Spleen (tissue), 11 donors: ENCODE measurements at regions not wholly inside any gene's neighbourhood (a gene's known extent, or its start where the extent isn't known, plus 50 kb on each side); places are given as distances from the start of the nearest gene placed in this dataset.

Experiments
- DNase-seq: peaks from one replicate; pipeline ENCODE4 v3.0.0-alpha.2; 2020
- H3K27ac ChIP-seq, 8 donors: fragments of 200-600 bp; sonication (generic) in 7 of 8; 1 replicate in 4 of 8; 2 replicates in 4 of 8; pipeline versions ENCODE4 v1.5.0 to v1.8.0; 2016 to 2021; ENCODE audit warnings: inconsistent platforms in 4 of 8, mild to moderate bottlenecking in 4 of 8, moderate library complexity in 1 of 8
- H3K27me3 ChIP-seq, 7 donors: fragments of 200-600 bp; sonication (generic) in 6 of 7; replicated peaks in 1 of 7; 1 replicate in 4 of 7; 2 replicates in 3 of 7; pipeline versions ENCODE4 v1.5.0 to v1.8.0; 2016 to 2021; ENCODE audit warnings: inconsistent platforms in 3 of 7, mild to moderate bottlenecking in 1 of 7
- H3K36me3 ChIP-seq, 6 donors: fragments of 200-600 bp; sonication (generic) in 5 of 6; 1 replicate in 4 of 6; 2 replicates in 2 of 6; pipeline versions ENCODE4 v1.5.0 to v1.8.0; 2016 to 2021; ENCODE audit warnings: inconsistent platforms in 2 of 6
- H3K4me1 ChIP-seq, 6 donors: fragments of 200-600 bp; sonication (generic) in 5 of 6; 1 replicate in 3 of 6; 2 replicates in 3 of 6; pipeline versions ENCODE4 v1.5.0 to v1.8.0; 2016 to 2021; ENCODE audit warnings: inconsistent platforms in 3 of 6
- H3K4me3 ChIP-seq, 8 donors: fragments of 200-600 bp; sonication (generic) in 7 of 8; 1 replicate in 4 of 8; 2 replicates in 4 of 8; pipeline versions ENCODE4 v1.5.0 to v1.8.0; 2016 to 2021; ENCODE audit warnings: inconsistent platforms in 4 of 8, mild to moderate bottlenecking in 4 of 8, moderate library complexity in 2 of 8
- H3K9me3 ChIP-seq, 8 donors: fragments of 200-600 bp; sonication (generic) in 7 of 8; 1 replicate in 4 of 8; 2 replicates in 4 of 8; pipeline versions ENCODE4 v1.5.0 to v1.8.0; 2016 to 2021; ENCODE audit warnings: inconsistent platforms in 4 of 8
- POLR2A ChIP-seq, 3 donors: fragments of 450-650 bp; IDR thresholded peaks; one replicate each; pipeline ENCODE4 v1.5.1; 2017; ENCODE audit warnings: antibody characterized with exemption in 3 of 3, mild to moderate bottlenecking in 1 of 3
- POLR2AphosphoS5 ChIP-seq, 3 donors: sonication (generic); formaldehyde crosslinking; IDR thresholded peaks; one replicate each; pipeline ENCODE4 v1.5.1; 2017; ENCODE audit warnings: antibody characterized with exemption in 3 of 3
- WGBS, 5 donors: extraction: QIAGEN DNeasy Blood & Tissue Kit in 3 of 5; methylation state at CpG; one replicate each; pipeline versions ENCODE4 v1.1.5 to v1.1.7; 2013 to 2018; 5-methylcytosine and 5-hydroxymethylcytosine counted together
- intact Hi-C: fragments of 100-400 bp; cut with DNase I; formaldehyde crosslinking; loops from one replicate; pipeline ENCODE4 v1.15.0; 2023; ENCODE audit warnings: low total_unique reads
- TF ChIP-seq, protein P1 (sequence below), 11 experiments: fragments of 200-600 bp in 7 of 11; fragments of 450-650 bp in 4 of 11; sonication (generic) in 4 of 11; IDR thresholded peaks in 8 of 11; conservative IDR thresholded peaks in 3 of 11; 1 replicate in 7 of 11; 2 replicates in 4 of 11; pipeline versions ENCODE4 v1.4.0 to v1.8.0; 2016 to 2021; ENCODE audit warnings: antibody characterized with exemption in 11 of 11, inconsistent platforms in 4 of 11, mild to moderate bottlenecking in 1 of 11
- donor health status: healthy with polysubstance abuse.
- donor health status: DM: no; HTN: no; CAD: no; lungs with moderate emphysema.
- donor health status: DM: no; HTN: no; CAD: no.
- donor health status: Bipolar disorder and iron deficiency.
- donor health status: healthy.
- donor health status: DM: no; HTN: no; CAD: no.
- donor health status: DM: yes; HTN: yes; CAD: no.

DNA sequence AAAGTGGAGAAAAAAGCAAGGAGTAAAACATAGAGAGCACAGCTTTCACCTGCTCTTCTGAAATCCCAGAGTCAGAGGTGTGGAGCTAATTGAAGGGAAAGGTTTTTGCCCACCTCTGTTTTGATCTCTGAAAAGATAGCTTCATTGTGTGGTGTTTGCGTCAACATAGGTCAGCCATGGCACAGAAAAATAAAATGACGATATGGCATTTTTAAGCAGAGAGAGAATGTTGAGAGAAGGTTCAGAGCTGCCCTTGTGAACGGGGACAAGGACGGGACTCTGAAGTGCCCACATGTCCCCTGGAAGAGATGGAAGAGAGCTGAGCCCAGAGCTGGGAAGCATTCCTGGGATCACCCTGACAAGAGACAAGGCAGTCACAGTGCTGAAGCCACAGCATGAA is 249.4 kb upstream of the PLSCR5 start:
- Histone ChIP-seq H3K27me3 (no peaks in the 10 kb centered on the region), H3K27ac (no peak overlapping the region), H3K9me3 (peaks cover 0 to 4% (median 0%) of the 10 kb centered on the region in 8 donors), H3K4me3 (no peak overlapping the region), H3K36me3 (no peaks in the 10 kb centered on the region), H3K4me1 (no peaks in the 10 kb centered on the region)
- no peak for DNase-seq
- 89 to 97% (median 92%) methylated on average over 4 of the region's 4 CpGs for WGBS, 5 donors
- intact Hi-C loops, result no loop called here
- TF ChIP-seq, protein P1, sequence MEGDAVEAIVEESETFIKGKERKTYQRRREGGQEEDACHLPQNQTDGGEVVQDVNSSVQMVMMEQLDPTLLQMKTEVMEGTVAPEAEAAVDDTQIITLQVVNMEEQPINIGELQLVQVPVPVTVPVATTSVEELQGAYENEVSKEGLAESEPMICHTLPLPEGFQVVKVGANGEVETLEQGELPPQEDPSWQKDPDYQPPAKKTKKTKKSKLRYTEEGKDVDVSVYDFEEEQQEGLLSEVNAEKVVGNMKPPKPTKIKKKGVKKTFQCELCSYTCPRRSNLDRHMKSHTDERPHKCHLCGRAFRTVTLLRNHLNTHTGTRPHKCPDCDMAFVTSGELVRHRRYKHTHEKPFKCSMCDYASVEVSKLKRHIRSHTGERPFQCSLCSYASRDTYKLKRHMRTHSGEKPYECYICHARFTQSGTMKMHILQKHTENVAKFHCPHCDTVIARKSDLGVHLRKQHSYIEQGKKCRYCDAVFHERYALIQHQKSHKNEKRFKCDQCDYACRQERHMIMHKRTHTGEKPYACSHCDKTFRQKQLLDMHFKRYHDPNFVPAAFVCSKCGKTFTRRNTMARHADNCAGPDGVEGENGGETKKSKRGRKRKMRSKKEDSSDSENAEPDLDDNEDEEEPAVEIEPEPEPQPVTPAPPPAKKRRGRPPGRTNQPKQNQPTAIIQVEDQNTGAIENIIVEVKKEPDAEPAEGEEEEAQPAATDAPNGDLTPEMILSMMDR (IDR thresholded peaks at IDR 0.05 in 8 of 11, conservative IDR thresholded peaks at IDR 0.05 in 3 of 11), result no peak
- TF ChIP-seq POLR2A (IDR thresholded peaks at IDR 0.05) (no peak), POLR2AphosphoS5 (IDR thresholded peaks at IDR 0.05) (no peak)

DNA sequence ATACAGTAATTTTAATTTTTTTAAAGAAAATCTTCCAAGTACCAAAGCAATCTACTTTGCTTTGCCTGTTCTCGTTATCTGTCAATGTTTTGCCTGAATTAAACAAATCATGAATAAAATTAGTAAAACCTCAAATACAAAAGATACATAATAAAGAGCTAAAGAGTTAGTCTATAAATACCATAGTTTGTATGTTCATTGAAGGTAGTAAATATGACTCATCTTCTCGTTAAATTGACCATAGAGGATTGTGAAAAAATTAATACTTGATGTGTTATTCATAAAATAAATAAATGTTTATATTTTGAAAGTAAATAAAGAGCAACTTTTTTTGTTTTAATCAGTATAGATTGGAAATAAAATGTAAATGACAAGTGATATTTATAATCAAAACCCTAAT is 246.5 kb upstream of the PLSCR5 start:
- DNase-seq, result no peak
- WGBS, 5 donors, result 59 to 82% (median 66%) methylated on average over 2 of the region's 2 CpGs

DNA sequence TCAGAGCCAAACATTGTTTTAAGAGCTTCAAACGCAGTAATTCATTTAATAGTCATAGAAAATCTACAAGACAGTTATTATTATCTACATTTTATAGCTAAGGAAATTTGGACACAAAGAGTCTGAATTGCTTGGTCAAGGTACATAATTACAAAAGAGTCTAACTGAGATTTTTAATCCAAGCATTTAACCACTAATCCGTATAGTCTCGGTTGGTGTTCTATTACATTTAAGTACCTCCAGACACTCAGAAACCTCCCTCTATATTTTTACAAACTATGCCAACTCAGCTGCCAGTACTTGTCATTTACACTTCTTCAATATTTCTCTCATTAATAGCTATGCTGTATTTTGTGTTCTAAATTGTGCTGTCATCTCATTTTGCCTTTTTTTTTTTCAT is 240.2 kb upstream of the PLSCR5 start:
- no peak for TF ChIP-seq POLR2A (IDR thresholded peaks at IDR 0.05)
- TF ChIP-seq, protein P1 (IDR thresholded peaks at IDR 0.05 in 8 of 11, conservative IDR thresholded peaks at IDR 0.05 in 3 of 11), result no peak
- Histone ChIP-seq H3K36me3 (no peaks in the 10 kb centered on the region), H3K9me3 (no peaks in the 10 kb centered on the region), H3K4me1 (no peaks in the 10 kb centered on the region), H3K27ac (no peak overlapping the region), H3K4me3 (no peak overlapping the region), H3K27me3 (no peaks in the 10 kb centered on the region)
- DNase-seq, result no peak
- intact Hi-C loops, result no loop called here
- WGBS, 5 donors, result 82 to 90% (median 86%) methylated on average over 3 of the region's 3 CpGs

More for the DNA sequence above, 246.5 kb upstream of the PLSCR5 start:
- TF ChIP-seq POLR2AphosphoS5 (IDR thresholded peaks at IDR 0.05) (no peak), POLR2A (IDR thresholded peaks at IDR 0.05) (no peak)
- TF ChIP-seq, protein P1 (IDR thresholded peaks at IDR 0.05 in 8 of 11, conservative IDR thresholded peaks at IDR 0.05 in 3 of 11), result no peak
- intact Hi-C loops, result no loop called here
- Histone ChIP-seq H3K9me3 (peaks cover 0 to under 1% (median 0%) of the 10 kb centered on the region in 8 donors), H3K4me3 (no peak overlapping the region), H3K36me3 (no peaks in the 10 kb centered on the region), H3K27ac (no peak overlapping the region), H3K27me3 (no peaks in the 10 kb centered on the region), H3K4me1 (no peaks in the 10 kb centered on the region)

DNA sequence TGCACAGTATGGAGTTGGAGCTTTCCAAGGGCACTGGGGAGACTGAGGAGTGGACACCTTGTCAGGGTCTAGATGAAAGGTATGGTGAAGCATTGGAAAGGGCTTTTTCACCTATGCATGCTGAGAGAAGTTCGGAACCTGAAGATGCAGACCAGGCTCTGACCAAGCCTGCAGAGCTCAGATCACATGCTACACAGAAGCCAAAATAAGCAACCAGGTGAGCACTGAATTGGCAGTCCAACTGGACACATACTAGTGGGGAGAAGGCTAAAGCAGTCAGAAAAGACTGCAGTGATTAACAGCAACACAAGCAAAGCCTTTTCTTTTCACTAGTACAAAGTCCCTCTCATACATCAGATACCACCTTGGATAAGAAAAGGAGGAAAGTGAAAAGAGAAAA is 238.3 kb upstream of the PLSCR5 start:
- Histone ChIP-seq H3K36me3 (no peaks in the 10 kb centered on the region), H3K27me3 (no peaks in the 10 kb centered on the region), H3K4me3 (no peak overlapping the region), H3K9me3 (no peaks in the 10 kb centered on the region), H3K4me1 (no peaks in the 10 kb centered on the region), H3K27ac (no peak overlapping the region)
- no peak for DNase-seq
- WGBS, 5 donors, result 81 to 95% (median 89%) methylated on average over 1 of the region's 1 CpG
- intact Hi-C loops, result no loop called here
- no peak for TF ChIP-seq POLR2A (IDR thresholded peaks at IDR 0.05)
- TF ChIP-seq POLR2AphosphoS5 (IDR thresholded peaks at IDR 0.05), result no peak
- TF ChIP-seq, protein P1 (IDR thresholded peaks at IDR 0.05 in 8 of 11, conservative IDR thresholded peaks at IDR 0.05 in 3 of 11), result no peak
